GM10248 (cell line): ENCODE measurements at regions not wholly inside any gene's neighbourhood (a gene's known extent, or its start where the extent isn't known, plus 50 kb on each side); places are given as distances from the start of the nearest gene placed in this dataset.

ENCODE experiments used
- CTCF ChIA-PET: fragments of 300-600 bp; sonication (Branson Sonifier 250); formaldehyde crosslinking; extraction: SDS; loops from one replicate; lab custom pipeline; 2021; ENCODE audit warnings: antibody characterized with exemption; lab: Yijun Ruan, JAX
- POLR2A ChIA-PET: fragments of 350-650 bp; sonication (Branson Sonifier 250); formaldehyde crosslinking; extraction: SDS; loops from one replicate; lab custom pipeline; 2020; ENCODE audit warnings: antibody characterized with exemption; lab: Yijun Ruan, JAX
- DNase-seq: peaks from one replicate; pipeline ENCODE4 v3.0.0; 2012; ENCODE audit errors: extremely low spot score
- TF ChIP-seq, protein P1 (sequence below): IDR thresholded peaks from 2 replicates; pipeline ENCODE4 v1.5.1; 2012; ENCODE audit warnings: mild to moderate bottlenecking, low read depth; ENCODE audit errors: extremely low read depth, missing control alignments, control extremely low read depth

DNA sequence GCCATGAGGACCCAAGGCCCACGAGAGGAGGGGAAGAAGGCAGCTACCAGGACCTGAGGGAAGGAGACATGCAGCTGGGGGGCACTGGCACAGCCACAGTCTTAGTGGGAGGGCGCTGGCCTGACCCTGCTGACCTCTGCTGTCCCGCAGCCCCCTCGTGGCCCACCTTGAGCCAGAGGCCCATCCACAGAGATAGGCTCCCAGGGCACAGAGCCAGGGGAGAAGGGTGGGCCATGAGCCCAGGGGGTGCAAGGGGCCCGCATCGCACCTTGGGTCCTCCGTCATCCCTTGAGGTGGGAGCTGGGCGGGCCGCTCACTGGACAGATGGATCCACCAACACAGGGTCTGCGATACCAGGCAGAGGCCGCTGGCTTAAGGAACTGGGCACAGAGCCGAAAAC lies 387.7 kb upstream of the PFKP start:
- ChIA-PET CTCF (no interaction called here), POLR2A (no interaction called here)
- DNase-seq, result no peak
- TF ChIP-seq, protein P1, sequence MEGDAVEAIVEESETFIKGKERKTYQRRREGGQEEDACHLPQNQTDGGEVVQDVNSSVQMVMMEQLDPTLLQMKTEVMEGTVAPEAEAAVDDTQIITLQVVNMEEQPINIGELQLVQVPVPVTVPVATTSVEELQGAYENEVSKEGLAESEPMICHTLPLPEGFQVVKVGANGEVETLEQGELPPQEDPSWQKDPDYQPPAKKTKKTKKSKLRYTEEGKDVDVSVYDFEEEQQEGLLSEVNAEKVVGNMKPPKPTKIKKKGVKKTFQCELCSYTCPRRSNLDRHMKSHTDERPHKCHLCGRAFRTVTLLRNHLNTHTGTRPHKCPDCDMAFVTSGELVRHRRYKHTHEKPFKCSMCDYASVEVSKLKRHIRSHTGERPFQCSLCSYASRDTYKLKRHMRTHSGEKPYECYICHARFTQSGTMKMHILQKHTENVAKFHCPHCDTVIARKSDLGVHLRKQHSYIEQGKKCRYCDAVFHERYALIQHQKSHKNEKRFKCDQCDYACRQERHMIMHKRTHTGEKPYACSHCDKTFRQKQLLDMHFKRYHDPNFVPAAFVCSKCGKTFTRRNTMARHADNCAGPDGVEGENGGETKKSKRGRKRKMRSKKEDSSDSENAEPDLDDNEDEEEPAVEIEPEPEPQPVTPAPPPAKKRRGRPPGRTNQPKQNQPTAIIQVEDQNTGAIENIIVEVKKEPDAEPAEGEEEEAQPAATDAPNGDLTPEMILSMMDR, result no peak

DNA sequence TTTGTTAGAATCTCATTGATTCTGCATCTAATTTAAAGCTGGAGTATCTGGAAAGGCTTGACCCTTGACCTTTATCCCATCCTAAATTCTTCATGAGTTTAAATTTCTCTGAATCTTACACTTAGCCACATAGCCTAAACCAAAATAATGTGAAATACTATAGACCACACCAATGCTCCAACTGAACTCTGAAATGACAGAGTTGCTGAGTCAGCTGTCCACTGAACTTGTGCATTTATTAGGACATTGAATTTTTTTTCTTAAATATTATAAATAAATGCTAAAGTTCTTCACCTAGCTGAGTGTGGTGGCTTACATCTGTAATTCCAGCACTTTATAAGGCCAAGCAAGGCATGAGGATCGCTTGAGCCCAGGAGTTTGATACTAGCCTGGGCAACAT lies 390.9 kb upstream of the PFKP start:
- ChIA-PET POLR2A (no interaction called here), CTCF (no interaction called here)
- TF ChIP-seq, protein P1, result no peak
- DNase-seq, result no peak

DNA sequence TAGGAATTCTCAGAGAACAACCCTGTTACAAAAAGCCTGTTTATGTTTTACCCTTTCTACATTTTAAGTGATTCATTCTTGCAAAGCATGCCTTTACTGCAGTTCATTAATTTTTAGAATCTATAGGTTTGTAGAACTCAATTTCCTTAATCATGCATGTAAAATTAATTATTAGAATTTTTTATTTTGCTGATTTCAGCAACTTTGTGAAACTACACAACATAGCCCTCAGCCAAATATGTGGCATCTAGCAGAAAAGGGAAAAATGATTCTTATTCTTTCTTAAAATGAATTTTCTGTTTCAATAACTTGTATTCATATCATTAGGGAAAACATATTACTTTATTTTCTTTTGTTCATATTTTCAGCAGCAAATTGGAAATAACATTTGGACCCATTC lies 392.9 kb upstream of the PFKP start:
- ChIA-PET CTCF (no interaction called here), POLR2A (no interaction called here)
- TF ChIP-seq, protein P1, result no peak

DNA sequence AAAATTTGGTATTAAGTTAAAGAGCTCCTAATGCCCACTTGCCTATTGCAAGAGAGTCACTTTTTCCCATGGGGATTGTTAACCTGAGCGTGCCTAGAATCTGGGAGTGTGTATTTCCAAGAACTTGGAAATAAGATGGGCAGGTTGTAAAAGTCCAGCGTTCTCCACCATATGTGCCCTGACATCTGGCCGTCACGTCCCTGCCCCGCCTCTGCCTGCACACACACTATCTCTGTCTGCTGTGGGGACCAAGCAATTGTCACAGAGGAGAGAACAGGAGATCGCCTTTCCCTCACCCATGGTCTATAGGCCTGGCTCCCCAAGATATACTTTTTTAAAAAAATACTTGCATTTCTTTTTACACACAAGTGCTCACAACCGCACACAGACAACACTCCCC lies 396.5 kb upstream of the PFKP start:
- POLR2A ChIA-PET, result no interaction called here
- CTCF ChIA-PET, result no interaction called here
- no peak for DNase-seq
- TF ChIP-seq, protein P1, result no peak

More for the DNA sequence above, 392.9 kb upstream of the PFKP start:
- no peak for DNase-seq

DNA sequence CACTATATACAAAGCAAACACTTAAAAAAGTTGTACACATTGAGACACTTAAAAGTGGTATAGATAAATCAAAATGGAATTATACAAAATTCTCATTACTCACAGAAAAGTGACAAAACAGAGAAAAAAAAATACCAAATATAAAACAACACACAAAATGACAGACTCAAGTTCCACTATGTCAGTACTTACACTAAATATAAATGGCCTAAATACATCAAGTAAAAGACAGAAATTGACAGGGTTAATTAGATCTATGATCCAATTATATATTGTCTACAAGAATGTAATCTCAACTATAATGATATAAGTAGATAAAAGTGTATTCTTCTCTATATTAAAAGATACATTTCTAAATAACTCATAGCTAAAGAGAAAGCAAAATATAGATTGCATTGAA lies 401.6 kb upstream of the PFKP start:
- POLR2A ChIA-PET, result no interaction called here
- CTCF ChIA-PET, result no interaction called here
- TF ChIP-seq, protein P1, result no peak
- no peak for DNase-seq

DNA sequence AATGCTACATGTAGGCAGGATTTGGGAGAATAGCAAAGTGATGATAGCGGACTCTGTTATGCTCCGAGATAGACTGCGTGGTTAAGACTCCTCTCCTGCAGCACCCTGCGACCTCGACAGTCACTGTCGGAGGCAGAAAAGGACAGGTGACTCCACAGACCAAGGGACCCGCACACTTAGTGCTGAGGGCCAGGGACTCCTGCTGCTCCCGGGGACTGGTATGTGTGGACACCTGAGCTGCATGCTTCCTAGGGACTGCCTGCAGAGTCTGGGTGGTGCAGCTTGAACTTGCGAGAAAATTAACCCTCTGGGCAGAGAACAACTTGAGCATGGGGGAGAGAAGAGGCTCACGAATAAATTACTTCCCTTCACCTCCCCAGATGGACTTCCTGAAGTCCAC lies 407.1 kb upstream of the PFKP start:
- no peak for DNase-seq
- CTCF ChIA-PET, result no interaction called here
- POLR2A ChIA-PET, result no interaction called here
- TF ChIP-seq, protein P1, result no peak

DNA sequence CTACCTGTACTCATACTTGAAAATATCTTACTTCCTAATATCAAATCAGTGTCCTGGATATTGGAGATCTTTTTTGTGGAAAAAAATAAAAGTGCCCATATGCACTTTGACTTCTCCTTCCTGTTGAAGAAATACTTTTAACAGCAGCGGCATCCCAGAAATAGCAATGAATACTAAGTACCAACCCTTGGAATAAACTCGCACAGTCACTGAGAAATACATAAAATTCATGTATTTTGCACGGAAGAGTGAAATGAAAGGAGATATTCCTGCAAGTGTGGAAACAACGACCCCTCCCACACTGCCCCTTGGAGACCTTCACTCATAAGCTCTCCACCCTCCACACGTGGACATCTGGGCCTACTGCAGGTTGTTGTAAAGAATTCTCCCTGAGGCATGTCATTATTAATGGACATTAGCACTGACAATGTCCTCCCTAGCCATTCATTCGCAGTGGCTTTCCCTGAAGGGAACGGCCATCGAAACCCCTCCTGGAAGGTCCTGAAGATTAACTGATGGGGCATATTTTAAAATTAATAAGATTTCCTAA lies 407.6 kb upstream of the PFKP start:
- ChIA-PET CTCF (no interaction called here), POLR2A (no interaction called here)
- no peak for DNase-seq
- TF ChIP-seq, protein P1, result no peak
